Esophagus muscularis mucosa (tissue), 4 donors: ENCODE measurements at regions not wholly inside any gene's neighbourhood (a gene's known extent, or its start where the extent isn't known, plus 50 kb on each side); places are given as distances from the start of the nearest gene placed in this dataset.
"Not testable (repeated sequence)": the region's sequence is repeated elsewhere in the genome, so short reads cannot be mapped to it uniquely, and the experiment has no call there.

ENCODE experiments used
- DNase-seq: peaks from one replicate; pipeline ENCODE4 v3.0.0-alpha.2; 2017; ENCODE audit errors: extremely low spot score
- H3K27ac ChIP-seq, 4 donors: fragments of 200-600 bp; sonication (generic); replicated peaks in 1 of 4; 1 replicate in 3 of 4; 2 replicates in 1 of 4; pipeline ENCODE4 v1.5.1; 2016 to 2019; ENCODE audit warnings: mild to moderate bottlenecking in 1 of 4
- H3K27me3 ChIP-seq, 4 donors: fragments of 200-600 bp; sonication (generic); one replicate each; pipeline versions ENCODE4 v1.5.1 to v1.6.0; 2016 to 2019
- H3K36me3 ChIP-seq, 4 donors: fragments of 200-600 bp; sonication (generic); one replicate each; pipeline ENCODE4 v1.5.1; 2016 to 2019
- H3K4me1 ChIP-seq, 4 donors: fragments of 200-600 bp; sonication (generic); one replicate each; pipeline ENCODE4 v1.5.1; 2016 to 2019
- H3K4me3 ChIP-seq, 4 donors: fragments of 200-600 bp; sonication (generic); 1 replicate in 2 of 4; 2 replicates in 2 of 4; pipeline ENCODE4 v1.5.1; 2016 to 2019; ENCODE audit warnings: mild to moderate bottlenecking in 4 of 4, moderate library complexity in 1 of 4
- H3K9me3 ChIP-seq, 4 donors: fragments of 200-600 bp; sonication (generic); 1 replicate in 3 of 4; 2 replicates in 1 of 4; pipeline ENCODE4 v1.5.1; 2016 to 2019
- EP300 ChIP-seq: sonication (generic); formaldehyde crosslinking; IDR thresholded peaks from one replicate; pipeline ENCODE4 v1.6.1; 2017; ENCODE audit warnings: antibody characterized with exemption
- POLR2A ChIP-seq: fragments of 450-650 bp; IDR thresholded peaks from one replicate; pipeline ENCODE4 v1.6.1; 2017; ENCODE audit warnings: antibody characterized with exemption, moderate library complexity, mild to moderate bottlenecking, low read depth
- POLR2AphosphoS5 ChIP-seq, 2 donors: sonication (generic); formaldehyde crosslinking; IDR thresholded peaks; one replicate each; pipeline ENCODE4 v1.6.1; 2017; ENCODE audit warnings: antibody characterized with exemption in 2 of 2
- WGBS: methylation state at CpG from one replicate; pipeline ENCODE4 v1.1.5; 2018; 5-methylcytosine and 5-hydroxymethylcytosine counted together
- intact Hi-C: fragments of 100-400 bp; cut with DNase I; formaldehyde crosslinking; loops from one replicate; pipeline ENCODE4 v1.15.1; 2023
- TF ChIP-seq, protein P1 (sequence below), 3 experiments: fragments of 200-600 bp in 2 of 3; fragments of 450-650 bp in 1 of 3; sonication (generic) in 2 of 3; IDR thresholded peaks; one replicate each; pipeline ENCODE4 v1.5.1; 2017 to 2019; ENCODE audit warnings: antibody characterized with exemption in 3 of 3, mild to moderate bottlenecking in 2 of 3, moderate library complexity in 1 of 3

DNA sequence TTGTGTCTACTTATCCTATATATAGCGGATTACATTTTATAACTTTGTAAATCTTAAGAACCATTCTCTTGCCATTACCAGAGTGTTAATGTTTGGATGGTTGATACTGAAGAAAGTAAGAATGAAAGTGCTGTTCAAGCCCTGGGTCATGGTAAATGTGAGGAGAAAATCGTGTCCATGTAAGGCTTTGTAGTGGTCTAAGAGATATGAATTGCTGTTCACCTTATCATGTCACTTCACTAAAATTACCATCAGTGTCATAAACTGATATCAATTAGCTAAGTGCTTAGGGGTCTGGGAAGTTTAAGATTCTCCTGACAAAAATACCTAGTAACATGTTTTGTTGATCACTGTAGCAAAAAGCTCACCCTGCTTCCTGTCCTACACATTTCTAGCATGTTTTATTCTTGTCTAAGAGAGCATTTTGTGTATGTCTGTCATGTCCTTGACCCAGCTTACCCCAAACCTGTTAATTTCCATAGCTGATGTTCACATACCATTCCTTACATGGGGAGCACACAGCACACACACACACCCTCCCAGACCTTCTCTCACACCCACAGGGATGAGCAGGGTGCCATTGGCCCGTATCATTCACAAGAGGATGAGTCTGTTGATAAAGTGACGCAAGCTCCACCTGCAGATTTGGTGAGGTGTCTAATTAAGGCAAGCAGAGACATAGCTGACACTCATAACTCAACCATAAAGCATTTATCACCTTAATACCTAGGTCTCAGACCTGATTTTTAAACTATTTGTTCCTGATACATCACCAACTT lies 125.1 kb upstream of the PAM start:
- no peak for DNase-seq
- 90% methylated on average over 4 of the region's 4 CpGs for WGBS
- no peak overlapping the region for H3K27ac ChIP-seq
- H3K36me3 ChIP-seq: no peaks in the 10 kb centered on the region
- H3K4me3 ChIP-seq: no peak overlapping the region
- H3K9me3 ChIP-seq: peaks cover 0 to 4% (median 0%) of the 10 kb centered on the region in 4 donors
- intact Hi-C loops: no loop called here
- TF ChIP-seq EP300 (no peak), POLR2AphosphoS5 (IDR thresholded peaks at IDR 0.05) (no peak), POLR2A (no peak)
- TF ChIP-seq, protein P1, sequence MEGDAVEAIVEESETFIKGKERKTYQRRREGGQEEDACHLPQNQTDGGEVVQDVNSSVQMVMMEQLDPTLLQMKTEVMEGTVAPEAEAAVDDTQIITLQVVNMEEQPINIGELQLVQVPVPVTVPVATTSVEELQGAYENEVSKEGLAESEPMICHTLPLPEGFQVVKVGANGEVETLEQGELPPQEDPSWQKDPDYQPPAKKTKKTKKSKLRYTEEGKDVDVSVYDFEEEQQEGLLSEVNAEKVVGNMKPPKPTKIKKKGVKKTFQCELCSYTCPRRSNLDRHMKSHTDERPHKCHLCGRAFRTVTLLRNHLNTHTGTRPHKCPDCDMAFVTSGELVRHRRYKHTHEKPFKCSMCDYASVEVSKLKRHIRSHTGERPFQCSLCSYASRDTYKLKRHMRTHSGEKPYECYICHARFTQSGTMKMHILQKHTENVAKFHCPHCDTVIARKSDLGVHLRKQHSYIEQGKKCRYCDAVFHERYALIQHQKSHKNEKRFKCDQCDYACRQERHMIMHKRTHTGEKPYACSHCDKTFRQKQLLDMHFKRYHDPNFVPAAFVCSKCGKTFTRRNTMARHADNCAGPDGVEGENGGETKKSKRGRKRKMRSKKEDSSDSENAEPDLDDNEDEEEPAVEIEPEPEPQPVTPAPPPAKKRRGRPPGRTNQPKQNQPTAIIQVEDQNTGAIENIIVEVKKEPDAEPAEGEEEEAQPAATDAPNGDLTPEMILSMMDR (IDR thresholded peaks at IDR 0.05): no peak
- no peaks in the 10 kb centered on the region for H3K27me3 ChIP-seq
- peaks cover 0 to 9% (median 3%) of the 10 kb centered on the region in 4 donors for H3K4me1 ChIP-seq

DNA sequence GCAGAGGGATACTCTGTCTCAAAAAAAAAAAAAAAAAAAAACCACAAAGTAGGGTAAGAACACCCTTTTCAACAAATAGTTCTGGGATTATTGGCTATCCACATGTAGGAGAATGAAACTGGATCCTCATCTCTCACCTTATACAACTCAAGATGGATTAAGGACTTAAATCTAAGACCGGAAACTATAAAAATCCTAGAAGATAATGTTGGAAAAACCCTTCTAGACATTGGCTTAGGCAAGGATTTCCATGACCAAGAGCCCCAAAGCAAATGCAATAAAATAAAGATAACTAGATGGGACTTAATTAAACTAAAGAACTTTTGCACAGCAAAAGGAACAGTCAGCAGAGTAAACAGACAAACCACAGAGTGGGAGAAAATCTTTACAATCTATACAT lies 119.7 kb upstream of the PAM start:
- H3K27ac ChIP-seq, DNase-seq, H3K9me3 ChIP-seq, H3K36me3 ChIP-seq, H3K27me3 ChIP-seq, H3K4me3 ChIP-seq, H3K4me1 ChIP-seq, intact Hi-C loops: not testable (repeated sequence)
- WGBS: 89% methylated on average over 1 of the region's 1 CpG

DNA sequence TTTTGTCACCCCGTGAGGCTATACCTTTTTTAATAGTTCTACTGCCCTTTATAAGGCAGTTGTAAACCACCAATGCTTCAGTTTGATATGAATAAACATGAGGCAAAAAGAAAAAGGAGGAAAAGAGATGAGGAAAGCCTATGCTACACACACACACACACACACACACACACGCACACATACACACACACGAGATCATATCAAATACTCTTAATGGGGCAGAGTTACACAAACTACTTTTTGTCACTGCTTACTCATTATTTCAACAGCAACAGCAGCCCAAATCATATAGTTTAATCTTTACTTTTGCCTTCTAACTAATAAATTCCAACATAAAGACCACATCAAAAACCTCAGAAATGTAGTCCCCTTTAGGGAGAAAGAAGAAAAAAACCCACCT lies 116.8 kb upstream of the PAM start:
- H3K27ac ChIP-seq: no peak overlapping the region
- H3K27me3 ChIP-seq: no peaks in the 10 kb centered on the region
- peaks cover 0 to 6% (median 2%) of the 10 kb centered on the region in 4 donors for H3K9me3 ChIP-seq
- WGBS: 89% methylated on average over 3 of the region's 3 CpGs
- H3K4me3 ChIP-seq: no peak overlapping the region
- intact Hi-C loops: no loop called here
- no peaks in the 10 kb centered on the region for H3K4me1 ChIP-seq
- no peaks in the 10 kb centered on the region for H3K36me3 ChIP-seq
- no peak for DNase-seq
- TF ChIP-seq EP300 (no peak), POLR2A (no peak), POLR2AphosphoS5 (IDR thresholded peaks at IDR 0.05) (no peak)
- TF ChIP-seq, protein P1 (IDR thresholded peaks at IDR 0.05): no peak

DNA sequence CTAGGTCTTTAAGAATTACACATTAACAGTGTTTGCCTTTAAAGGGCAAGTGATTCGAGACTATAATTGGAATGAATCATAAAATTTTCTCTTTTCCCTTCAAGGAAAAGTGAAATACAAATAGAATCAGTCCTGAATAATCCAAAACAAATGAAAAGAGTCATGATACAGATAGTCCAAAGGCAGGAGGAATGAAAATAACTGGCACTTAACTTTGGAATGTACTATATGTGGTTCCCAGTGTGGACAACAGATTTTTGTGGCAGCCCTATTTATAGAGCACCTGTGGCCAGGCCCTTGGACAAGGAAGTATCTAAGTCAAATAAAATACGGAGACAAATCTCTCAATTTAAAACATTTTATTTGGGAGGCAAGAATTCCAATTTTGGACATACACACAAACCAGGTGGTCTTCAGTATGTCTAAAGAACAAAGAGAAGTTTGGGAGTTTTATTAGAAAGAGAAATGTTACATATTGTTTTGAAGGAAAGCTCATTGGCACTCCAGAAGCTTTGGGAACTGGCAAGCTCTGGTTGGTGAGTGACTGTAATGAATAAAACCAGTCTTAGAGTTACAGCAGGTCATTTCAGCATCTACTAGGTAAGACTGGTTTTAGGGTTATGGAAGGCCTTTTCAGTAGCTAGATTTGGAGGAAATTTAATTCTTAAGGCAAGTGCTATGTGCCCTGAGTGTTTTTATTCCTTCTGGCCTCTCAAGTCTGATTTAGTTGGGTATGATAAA lies 116.0 kb upstream of the PAM start:
- H3K27ac ChIP-seq: no peak overlapping the region
- TF ChIP-seq EP300: no peak
- TF ChIP-seq, protein P1 (IDR thresholded peaks at IDR 0.05): no peak
- no peak for TF ChIP-seq POLR2A
- no peak for TF ChIP-seq POLR2AphosphoS5 (IDR thresholded peaks at IDR 0.05)
- 65% methylated on average over 2 of the region's 2 CpGs for WGBS
- H3K4me1 ChIP-seq: no peaks in the 10 kb centered on the region
- DNase-seq: no peak
- H3K36me3 ChIP-seq: no peaks in the 10 kb centered on the region
- H3K27me3 ChIP-seq: no peaks in the 10 kb centered on the region
- intact Hi-C loops: no loop called here
- no peak overlapping the region for H3K4me3 ChIP-seq
- peaks cover 0 to 6% (median 1%) of the 10 kb centered on the region in 4 donors for H3K9me3 ChIP-seq

DNA sequence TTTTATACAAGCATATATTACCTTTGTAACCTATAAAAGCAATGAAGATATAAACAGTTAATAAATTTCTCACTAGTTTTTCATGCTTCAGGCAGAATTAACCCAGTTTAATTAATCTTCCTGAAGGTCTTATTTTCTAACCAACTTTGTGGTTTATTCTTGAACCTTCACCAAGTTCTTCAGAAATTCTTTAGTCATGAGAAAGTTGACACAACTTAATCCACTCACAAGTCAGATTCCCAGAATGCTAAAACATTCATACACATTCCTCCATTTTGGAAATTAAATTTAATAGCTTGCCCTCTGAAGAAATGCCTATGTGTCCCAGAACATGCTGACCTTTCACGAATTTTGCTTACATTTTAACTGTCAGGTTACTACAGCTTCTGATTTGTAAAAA lies 105.4 kb upstream of the PAM start:
- DNase-seq: no peak
- Histone ChIP-seq H3K4me3 (no peak overlapping the region), H3K36me3 (no peaks in the 10 kb centered on the region), H3K27ac (no peak overlapping the region), H3K4me1 (no peaks in the 10 kb centered on the region), H3K9me3 (peaks cover 0 to 4% (median 0%) of the 10 kb centered on the region in 4 donors), H3K27me3 (no peaks in the 10 kb centered on the region)
- WGBS: 39% methylated on average over 1 of the region's 1 CpG
- TF ChIP-seq POLR2AphosphoS5 (IDR thresholded peaks at IDR 0.05): no peak
- TF ChIP-seq, protein P1 (IDR thresholded peaks at IDR 0.05): no peak
- intact Hi-C loops: no loop called here
